ENCODE measurements at regions not wholly inside any gene's neighbourhood (a gene's known extent, or its start where the extent isn't known, plus 50 kb on each side); places are given as distances from the start of the nearest gene placed in this dataset.
"Not testable (repeated sequence)": the region's sequence is repeated elsewhere in the genome, so short reads cannot be mapped to it uniquely, and the experiment has no call there.

DNA sequence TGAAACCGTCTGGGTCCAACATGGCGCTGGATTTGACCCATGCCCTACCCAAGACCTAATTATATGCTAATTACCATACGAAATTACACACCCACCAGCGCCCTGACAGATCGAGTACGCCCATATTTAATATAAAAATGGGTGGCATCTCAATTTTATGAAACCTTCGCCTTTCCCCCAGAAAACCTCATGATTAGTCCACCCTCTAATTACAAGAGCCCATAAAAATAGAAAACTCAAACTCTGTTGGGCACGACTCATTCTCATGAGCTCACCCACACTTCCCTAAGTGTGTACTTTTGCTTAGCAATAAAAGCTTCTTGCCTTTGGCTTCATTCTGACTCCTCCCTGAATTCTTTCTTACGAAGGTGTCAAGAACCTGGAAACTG lies 136.4 kb downstream of the OR2B2 start:
- peaks cover 0 to 9% of the 10 kb centered on the region in 2 donors for H3K4me1 ChIP-seq (ENCODE audit: control insufficient read depth in 1 of 2, low read depth in 2 of 2)
- DNase-seq (ENCODE audit: low spot score) = no peak

GRCh38 chr6:27775138-27775795 lies 136.9 kb downstream of the OR2B2 start:
- not testable (repeated sequence) for H3K27ac ChIP-seq; H3K4me1 ChIP-seq (ENCODE audit: control insufficient read depth in 1 of 2, low read depth in 2 of 2); H3K9me3 ChIP-seq; H3K27me3 ChIP-seq (replicated peaks; ENCODE audit: insufficient read depth); H3K4me3 ChIP-seq; DNase-seq (ENCODE audit: low spot score); H3K36me3 ChIP-seq; ATAC-seq (ENCODE audit: insufficient number of reproducible peaks, low FRiP score, low read depth)

More for the DNA sequence above, 136.4 kb downstream of the OR2B2 start:
- no peak for ATAC-seq (ENCODE audit: insufficient number of reproducible peaks, low FRiP score, low read depth)
- no peaks in the 10 kb centered on the region for H3K27me3 ChIP-seq (replicated peaks; ENCODE audit: insufficient read depth)
- TF ChIP-seq CTCF (IDR thresholded peaks at IDR 0.05) = no peak
- no peaks in the 10 kb centered on the region for H3K36me3 ChIP-seq
- H3K9me3 ChIP-seq = no peaks in the 10 kb centered on the region
- H3K4me3 ChIP-seq = no peak overlapping the region
- no peak overlapping the region for H3K27ac ChIP-seq

GRCh38 chr6:27774264-27774600 lies 138.0 kb downstream of the OR2B2 start:
- not testable (repeated sequence) for H3K9me3 ChIP-seq; H3K4me3 ChIP-seq; DNase-seq (ENCODE audit: low spot score); H3K27ac ChIP-seq; H3K27me3 ChIP-seq (replicated peaks; ENCODE audit: insufficient read depth); H3K4me1 ChIP-seq (ENCODE audit: control insufficient read depth in 1 of 2, low read depth in 2 of 2); H3K36me3 ChIP-seq; ATAC-seq (ENCODE audit: insufficient number of reproducible peaks, low FRiP score, low read depth)

GRCh38 chr6:27773542-27774263 lies 138.5 kb downstream of the OR2B2 start:
- ATAC-seq (ENCODE audit: insufficient number of reproducible peaks, low FRiP score, low read depth); H3K4me1 ChIP-seq (ENCODE audit: control insufficient read depth in 1 of 2, low read depth in 2 of 2); H3K4me3 ChIP-seq; H3K27ac ChIP-seq; H3K27me3 ChIP-seq (replicated peaks; ENCODE audit: insufficient read depth); H3K9me3 ChIP-seq; DNase-seq (ENCODE audit: low spot score); H3K36me3 ChIP-seq: not testable (repeated sequence)

DNA sequence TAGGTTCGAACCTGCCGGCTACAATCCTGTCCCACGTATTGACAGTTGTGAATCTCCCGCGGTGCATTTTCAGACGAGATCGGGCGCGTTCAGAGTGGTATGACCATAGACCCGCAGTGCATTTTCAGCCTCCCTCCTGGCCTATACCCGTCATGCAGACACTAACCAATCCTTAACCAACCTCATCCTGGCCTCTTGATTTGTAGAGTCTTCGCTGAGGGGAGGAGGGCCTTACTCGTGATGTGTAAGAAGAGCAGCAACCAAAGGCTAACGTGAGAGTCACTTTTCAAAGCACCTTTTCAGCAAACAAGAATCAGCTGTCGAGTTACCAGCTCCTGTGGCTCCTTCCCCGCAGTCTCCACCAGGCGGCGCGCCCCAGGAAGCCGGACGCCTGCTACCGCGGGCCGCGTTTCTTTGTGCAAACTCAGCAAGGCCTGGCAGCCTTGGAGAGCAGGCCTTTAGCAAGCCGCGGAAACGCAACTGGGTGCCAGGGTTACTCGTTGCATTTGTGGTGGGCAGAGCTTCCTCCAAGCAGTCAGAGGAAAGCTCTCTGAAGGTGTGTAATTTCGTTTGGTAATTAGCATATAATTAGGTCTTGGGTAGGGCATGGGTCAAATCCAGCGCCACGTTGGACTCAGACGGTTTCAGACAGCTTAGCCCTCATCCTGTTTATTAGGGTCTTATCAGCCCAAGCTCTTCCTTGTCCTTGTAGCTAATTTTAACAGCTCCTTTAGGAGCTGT lies 139.8 kb downstream of the OR2B2 start:
- peak; percentile 91 for TF ChIP-seq CTCF (IDR thresholded peaks at IDR 0.05)
- no peak for DNase-seq (ENCODE audit: low spot score)
- H3K27me3 ChIP-seq (replicated peaks; ENCODE audit: insufficient read depth) = no peaks in the 10 kb centered on the region
- H3K36me3 ChIP-seq = no peaks in the 10 kb centered on the region
- no peak overlapping the region for H3K4me3 ChIP-seq
- no peak overlapping the region for H3K27ac ChIP-seq
- peaks cover 0 to 9% of the 10 kb centered on the region in 2 donors for H3K4me1 ChIP-seq (ENCODE audit: control insufficient read depth in 1 of 2, low read depth in 2 of 2)
- H3K9me3 ChIP-seq = no peaks in the 10 kb centered on the region
- peak; percentile 91 for ATAC-seq (ENCODE audit: insufficient number of reproducible peaks, low FRiP score, low read depth)

DNA sequence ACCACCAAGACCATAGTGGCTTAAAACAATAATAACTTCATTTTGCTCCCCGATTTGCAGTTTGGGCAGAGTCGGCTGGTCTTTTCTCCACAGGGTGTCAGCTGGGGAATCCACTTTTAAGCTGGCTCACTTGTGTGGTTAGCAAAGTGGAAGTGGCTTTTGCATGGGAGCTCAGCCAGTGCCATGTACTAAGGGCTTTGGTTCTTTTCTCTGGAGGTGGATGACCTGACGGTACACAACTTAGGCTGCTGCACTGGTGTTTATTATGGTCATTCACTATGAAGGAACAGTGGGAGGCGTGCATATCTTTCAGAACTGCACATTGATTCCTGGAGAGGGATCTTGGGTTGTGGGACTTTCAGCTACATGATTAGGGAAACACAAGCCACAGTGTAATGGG lies 141.0 kb downstream of the OR2B2 start:
- no peak overlapping the region for H3K4me3 ChIP-seq
- ATAC-seq (ENCODE audit: insufficient number of reproducible peaks, low FRiP score, low read depth) = no peak
- H3K36me3 ChIP-seq = no peaks in the 10 kb centered on the region
- H3K4me1 ChIP-seq (ENCODE audit: control insufficient read depth in 1 of 2, low read depth in 2 of 2) = peaks cover 0 to 9% of the 10 kb centered on the region in 2 donors
- no peaks in the 10 kb centered on the region for H3K9me3 ChIP-seq
- no peaks in the 10 kb centered on the region for H3K27me3 ChIP-seq (replicated peaks; ENCODE audit: insufficient read depth)
- no peak for TF ChIP-seq CTCF (IDR thresholded peaks at IDR 0.05)
- DNase-seq (ENCODE audit: low spot score) = no peak
- no peak overlapping the region for H3K27ac ChIP-seq
